Uterus (tissue), 3 donors: ENCODE measurements at regions not wholly inside any gene's neighbourhood (a gene's known extent, or its start where the extent isn't known, plus 50 kb on each side); places are given as distances from the start of the nearest gene placed in this dataset.

ENCODE experiments used
- DNase-seq, 2 donors: peaks; one replicate each; pipeline ENCODE4 v3.0.0-alpha.2; 2019 to 2020
- H3K27ac ChIP-seq, 2 donors: fragments of 200-600 bp; sonication (generic); 1 replicate in 1 of 2; 2 replicates in 1 of 2; pipeline ENCODE4 v1.5.1; 2016 to 2018
- H3K27me3 ChIP-seq, 2 donors: fragments of 200-600 bp; sonication (generic); one replicate each; pipeline ENCODE4 v1.5.1; 2018 to 2019; ENCODE audit warnings: control low read depth in 1 of 2
- H3K36me3 ChIP-seq, 2 donors: fragments of 200-600 bp; sonication (generic); one replicate each; pipeline ENCODE4 v1.5.1; 2019; ENCODE audit warnings: control low read depth in 1 of 2
- H3K4me1 ChIP-seq, 2 donors: fragments of 200-600 bp; sonication (generic); one replicate each; pipeline ENCODE4 v1.5.1; 2018 to 2019; ENCODE audit warnings: control low read depth in 1 of 2
- H3K4me3 ChIP-seq, 2 donors: fragments of 200-600 bp; sonication (generic); 1 replicate in 1 of 2; 2 replicates in 1 of 2; pipeline ENCODE4 v1.5.1; 2018 to 2019; ENCODE audit warnings: mild to moderate bottlenecking in 1 of 2
- H3K9me3 ChIP-seq, 2 donors: fragments of 200-600 bp; sonication (generic); one replicate each; pipeline ENCODE4 v1.5.1; 2019; ENCODE audit warnings: control low read depth in 1 of 2
- CTCF ChIP-seq, 4 experiments: fragments of 200-600 bp in 2 of 4; fragments of 450-650 bp in 2 of 4; sonication (generic) in 2 of 4; IDR thresholded peaks; one replicate each; pipeline ENCODE4 v1.5.1; 2016 to 2019; ENCODE audit warnings: antibody characterized with exemption in 4 of 4, mild to moderate bottlenecking in 2 of 4, moderate library complexity in 1 of 4
- POLR2A ChIP-seq, 2 donors: fragments of 450-650 bp; IDR thresholded peaks; one replicate each; pipeline ENCODE4 v1.6.1; 2016; ENCODE audit warnings: antibody characterized with exemption in 2 of 2, mild to moderate bottlenecking in 1 of 2, moderate library complexity in 1 of 2
- intact Hi-C: fragments of 100-400 bp; cut with DNase I; formaldehyde crosslinking; loops from one replicate; pipeline ENCODE4 v1.15.1; 2023; ENCODE audit warnings: low total_unique reads
- donor health status: DM: yes; HTN: yes; CAD: no.

GRCh38 chr9:12133416-12133815, 559.8 kb upstream of the TYRP1 start:
- H3K36me3 ChIP-seq = no peaks in the 10 kb centered on the region
- intact Hi-C loops = no loop called here
- H3K4me3 ChIP-seq = no peak overlapping the region
- H3K27me3 ChIP-seq = no peaks in the 10 kb centered on the region
- no peaks in the 10 kb centered on the region for H3K9me3 ChIP-seq
- no peaks in the 10 kb centered on the region for H3K4me1 ChIP-seq
- H3K27ac ChIP-seq = no peak overlapping the region
- no peak for DNase-seq
- TF ChIP-seq POLR2A (IDR thresholded peaks at IDR 0.05) (no peak), CTCF (IDR thresholded peaks at IDR 0.05) (no peak)

- H3K27ac ChIP-seq = no peak overlapping the region
- no peak overlapping the region for H3K4me3 ChIP-seq
- H3K27me3 ChIP-seq = no peaks in the 10 kb centered on the region
- no peaks in the 10 kb centered on the region for H3K9me3 ChIP-seq
- intact Hi-C loops = no loop called here
- TF ChIP-seq CTCF (IDR thresholded peaks at IDR 0.05) = no peak
- no peak for TF ChIP-seq POLR2A (IDR thresholded peaks at IDR 0.05)
- DNase-seq = no peak
- H3K36me3 ChIP-seq = no peaks in the 10 kb centered on the region
- no peaks in the 10 kb centered on the region for H3K4me1 ChIP-seq
These were observed 551.8 kb upstream of the TYRP1 start for GRCh38 chr9:12141422-12141821.

GRCh38 chr9:12155401-12156134, 537.6 kb upstream of the TYRP1 start:
- no peak overlapping the region for H3K4me3 ChIP-seq
- no peaks in the 10 kb centered on the region for H3K4me1 ChIP-seq
- no peaks in the 10 kb centered on the region for H3K9me3 ChIP-seq
- H3K27me3 ChIP-seq = no peaks in the 10 kb centered on the region
- intact Hi-C loops = no loop called here
- no peak overlapping the region for H3K27ac ChIP-seq
- TF ChIP-seq POLR2A (IDR thresholded peaks at IDR 0.05) = no peak
- TF ChIP-seq CTCF (IDR thresholded peaks at IDR 0.05) = no peak
- no peaks in the 10 kb centered on the region for H3K36me3 ChIP-seq
- DNase-seq = no peak

- H3K36me3 ChIP-seq = no peaks in the 10 kb centered on the region
- no peak for TF ChIP-seq POLR2A (IDR thresholded peaks at IDR 0.05)
- H3K27ac ChIP-seq = no peak overlapping the region
- no peaks in the 10 kb centered on the region for H3K4me1 ChIP-seq
- no peak for DNase-seq
- no peak overlapping the region for H3K4me3 ChIP-seq
- H3K27me3 ChIP-seq = no peaks in the 10 kb centered on the region
- intact Hi-C loops = no loop called here
- H3K9me3 ChIP-seq = no peaks in the 10 kb centered on the region
These were observed 530.9 kb upstream of the TYRP1 start for GRCh38 chr9:12162181-12162815.

- no peak for TF ChIP-seq POLR2A (IDR thresholded peaks at IDR 0.05)
- TF ChIP-seq CTCF (IDR thresholded peaks at IDR 0.05) = no peak
- Histone ChIP-seq H3K9me3 (no peaks in the 10 kb centered on the region), H3K4me3 (no peak overlapping the region), H3K36me3 (no peaks in the 10 kb centered on the region), H3K27ac (no peak overlapping the region), H3K4me1 (no peaks in the 10 kb centered on the region), H3K27me3 (no peaks in the 10 kb centered on the region)
- intact Hi-C loops = no loop called here
- no peak for DNase-seq
These were observed 529.3 kb upstream of the TYRP1 start for GRCh38 chr9:12163723-12164458.
